ENCODE measurements at regions not wholly inside any gene's neighbourhood (a gene's known extent, or its start where the extent isn't known, plus 50 kb on each side); places are given as distances from the start of the nearest gene placed in this dataset.

DNA sequence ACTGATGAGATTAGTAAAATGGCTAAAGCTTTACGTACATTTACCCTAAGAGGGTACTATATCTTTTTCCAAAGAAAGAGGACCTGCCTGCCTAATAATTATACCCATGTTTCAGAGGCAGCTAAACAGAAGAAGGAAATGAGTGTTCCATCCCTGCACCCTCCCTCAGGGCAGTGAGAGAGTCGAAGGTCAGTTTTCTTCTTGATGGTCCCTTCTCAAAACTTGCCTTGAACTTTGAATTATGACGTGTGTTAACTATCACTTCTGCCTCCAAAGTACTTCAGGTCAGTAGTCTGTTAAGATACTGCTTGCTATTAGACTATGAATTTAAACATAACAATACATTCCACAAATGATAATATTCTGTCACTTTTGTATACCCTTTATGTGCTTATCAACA is 294.8 kb upstream of the CHRM3 start:
- TF ChIP-seq, protein P1, sequence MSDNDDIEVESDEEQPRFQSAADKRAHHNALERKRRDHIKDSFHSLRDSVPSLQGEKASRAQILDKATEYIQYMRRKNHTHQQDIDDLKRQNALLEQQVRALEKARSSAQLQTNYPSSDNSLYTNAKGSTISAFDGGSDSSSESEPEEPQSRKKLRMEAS (IDR thresholded peaks at IDR 0.05; ENCODE audit: insufficient read depth, insufficient read length), result no peak
- no peak for TF ChIP-seq POLR2AphosphoS5 (IDR thresholded peaks at IDR 0.05; ENCODE audit: insufficient read depth, low read depth, low read length)
- TF ChIP-seq JUN (IDR thresholded peaks at IDR 0.05; ENCODE audit: borderline replicate concordance, insufficient read depth, insufficient read length, low read depth), result no peak
- TF ChIP-seq, protein P2, sequence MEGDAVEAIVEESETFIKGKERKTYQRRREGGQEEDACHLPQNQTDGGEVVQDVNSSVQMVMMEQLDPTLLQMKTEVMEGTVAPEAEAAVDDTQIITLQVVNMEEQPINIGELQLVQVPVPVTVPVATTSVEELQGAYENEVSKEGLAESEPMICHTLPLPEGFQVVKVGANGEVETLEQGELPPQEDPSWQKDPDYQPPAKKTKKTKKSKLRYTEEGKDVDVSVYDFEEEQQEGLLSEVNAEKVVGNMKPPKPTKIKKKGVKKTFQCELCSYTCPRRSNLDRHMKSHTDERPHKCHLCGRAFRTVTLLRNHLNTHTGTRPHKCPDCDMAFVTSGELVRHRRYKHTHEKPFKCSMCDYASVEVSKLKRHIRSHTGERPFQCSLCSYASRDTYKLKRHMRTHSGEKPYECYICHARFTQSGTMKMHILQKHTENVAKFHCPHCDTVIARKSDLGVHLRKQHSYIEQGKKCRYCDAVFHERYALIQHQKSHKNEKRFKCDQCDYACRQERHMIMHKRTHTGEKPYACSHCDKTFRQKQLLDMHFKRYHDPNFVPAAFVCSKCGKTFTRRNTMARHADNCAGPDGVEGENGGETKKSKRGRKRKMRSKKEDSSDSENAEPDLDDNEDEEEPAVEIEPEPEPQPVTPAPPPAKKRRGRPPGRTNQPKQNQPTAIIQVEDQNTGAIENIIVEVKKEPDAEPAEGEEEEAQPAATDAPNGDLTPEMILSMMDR (IDR thresholded peaks at IDR 0.05; ENCODE audit: extremely low read depth in 1 of 2, insufficient read depth in 1 of 2, low read depth in 1 of 2, low read length in 2 of 2), result no peak
- TF ChIP-seq POLR2A (IDR thresholded peaks at IDR 0.05; ENCODE audit: low read depth, low read length), result no peak
- no peak for TF ChIP-seq GATA2 (IDR thresholded peaks at IDR 0.05; ENCODE audit: insufficient read depth, insufficient read length, low read depth, low read length)
- TF ChIP-seq EZH2 (IDR thresholded peaks at IDR 0.05; ENCODE audit: borderline replicate concordance, low read depth, low read length, severe bottlenecking), result no peak
- no peak for TF ChIP-seq MYC (IDR thresholded peaks at IDR 0.05; ENCODE audit: low read depth, low read length)
- no peak for TF ChIP-seq FOS (IDR thresholded peaks at IDR 0.05; ENCODE audit: borderline replicate concordance, insufficient read depth, low read length)

Measured in endothelial cell of umbilical vein (primary cell).